Spleen (tissue), 7 donors: ENCODE measurements at regions not wholly inside any gene's neighbourhood (a gene's known extent, or its start where the extent isn't known, plus 50 kb on each side); places are given as distances from the start of the nearest gene placed in this dataset.

Experiments
- POLR2A ChIP-seq, 3 donors: fragments of 450-650 bp; IDR thresholded peaks; one replicate each; pipeline ENCODE4 v1.5.1; 2017; ENCODE audit warnings: antibody characterized with exemption in 3 of 3, mild to moderate bottlenecking in 1 of 3
- POLR2AphosphoS5 ChIP-seq, 3 donors: sonication (generic); formaldehyde crosslinking; IDR thresholded peaks; one replicate each; pipeline ENCODE4 v1.5.1; 2017; ENCODE audit warnings: antibody characterized with exemption in 3 of 3
- TF ChIP-seq, protein P1 (sequence below), 11 experiments: fragments of 200-600 bp in 7 of 11; fragments of 450-650 bp in 4 of 11; sonication (generic) in 4 of 11; IDR thresholded peaks in 8 of 11; conservative IDR thresholded peaks in 3 of 11; 1 replicate in 7 of 11; 2 replicates in 4 of 11; pipeline versions ENCODE4 v1.4.0 to v1.8.0; 2016 to 2021; ENCODE audit warnings: antibody characterized with exemption in 11 of 11, inconsistent platforms in 4 of 11, mild to moderate bottlenecking in 1 of 11
- donor health status: DM: no; HTN: no; CAD: no; lungs with moderate emphysema.
- donor health status: DM: no; HTN: no; CAD: no.
- donor health status: DM: no; HTN: no; CAD: no.

DNA sequence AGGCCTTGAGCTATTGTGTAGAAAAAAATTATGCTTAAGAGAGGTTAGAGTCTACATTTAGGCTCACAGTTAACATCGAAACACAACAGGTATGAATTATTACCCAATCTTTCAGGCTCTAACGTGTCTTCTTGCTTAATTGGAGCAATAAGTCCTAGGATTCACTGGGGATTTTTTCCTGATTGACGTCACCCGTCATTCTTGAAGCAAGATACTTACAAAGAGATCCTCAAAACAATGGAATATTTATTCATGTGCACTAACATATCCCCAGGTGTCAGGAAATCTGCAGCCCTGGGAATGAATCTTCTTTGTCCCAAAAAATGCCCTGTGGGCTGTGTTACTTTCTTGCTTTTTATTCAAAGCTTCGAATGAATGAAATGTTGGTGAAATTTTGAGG lies 413.5 kb downstream of the NFIB start:
- TF ChIP-seq, protein P1, sequence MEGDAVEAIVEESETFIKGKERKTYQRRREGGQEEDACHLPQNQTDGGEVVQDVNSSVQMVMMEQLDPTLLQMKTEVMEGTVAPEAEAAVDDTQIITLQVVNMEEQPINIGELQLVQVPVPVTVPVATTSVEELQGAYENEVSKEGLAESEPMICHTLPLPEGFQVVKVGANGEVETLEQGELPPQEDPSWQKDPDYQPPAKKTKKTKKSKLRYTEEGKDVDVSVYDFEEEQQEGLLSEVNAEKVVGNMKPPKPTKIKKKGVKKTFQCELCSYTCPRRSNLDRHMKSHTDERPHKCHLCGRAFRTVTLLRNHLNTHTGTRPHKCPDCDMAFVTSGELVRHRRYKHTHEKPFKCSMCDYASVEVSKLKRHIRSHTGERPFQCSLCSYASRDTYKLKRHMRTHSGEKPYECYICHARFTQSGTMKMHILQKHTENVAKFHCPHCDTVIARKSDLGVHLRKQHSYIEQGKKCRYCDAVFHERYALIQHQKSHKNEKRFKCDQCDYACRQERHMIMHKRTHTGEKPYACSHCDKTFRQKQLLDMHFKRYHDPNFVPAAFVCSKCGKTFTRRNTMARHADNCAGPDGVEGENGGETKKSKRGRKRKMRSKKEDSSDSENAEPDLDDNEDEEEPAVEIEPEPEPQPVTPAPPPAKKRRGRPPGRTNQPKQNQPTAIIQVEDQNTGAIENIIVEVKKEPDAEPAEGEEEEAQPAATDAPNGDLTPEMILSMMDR (IDR thresholded peaks at IDR 0.05 in 8 of 11, conservative IDR thresholded peaks at IDR 0.05 in 3 of 11): no peak
- TF ChIP-seq POLR2AphosphoS5 (IDR thresholded peaks at IDR 0.05): no peak
- no peak for TF ChIP-seq POLR2A (IDR thresholded peaks at IDR 0.05)
